HEK293 (cell line): ENCODE measurements at regions not wholly inside any gene's neighbourhood (a gene's known extent, or its start where the extent isn't known, plus 50 kb on each side); places are given as distances from the start of the nearest gene placed in this dataset.

ENCODE experiments used
- CTCF ChIA-PET: fragments of 350-600 bp; formaldehyde crosslinking; extraction: SDS; loops from one replicate; lab custom pipeline; 2021; ENCODE audit warnings: antibody characterized with exemption; lab: Yijun Ruan, JAX
- POLR2A ChIA-PET: fragments of 300-600 bp; formaldehyde crosslinking; extraction: SDS; loops from one replicate; lab custom pipeline; 2020; ENCODE audit warnings: antibody characterized with exemption, inconsistent platforms; lab: Yijun Ruan, JAX
- H3K27ac ChIP-seq: fragments of 200-500 bp; sonication (Bioruptor generic); 2 replicates; pipeline ENCODE4 v1.5.1; 2014; ENCODE audit warnings: low read depth, low read length, control low read depth, inconsistent platforms; ENCODE audit errors: extremely low read depth
- H3K36me3 ChIP-seq, 2 experiments: fragments of 200-500 bp in 1 of 2; sonication (Bioruptor generic) in 1 of 2; 1 replicate in 1 of 2; 2 replicates in 1 of 2; pipeline ENCODE4 v1.5.1; 2014 to 2017; ENCODE audit warnings: inconsistent platforms in 2 of 2, low read length in 2 of 2; ENCODE audit not compliant: control insufficient read depth in 2 of 2, insufficient read depth in 1 of 2
- H3K4me1 ChIP-seq: fragments of 200-500 bp; sonication (Bioruptor generic); 2 replicates; pipeline ENCODE4 v1.5.1; 2014; ENCODE audit warnings: mild to moderate bottlenecking, low read length, inconsistent platforms; ENCODE audit not compliant: control insufficient read depth, insufficient read depth
- H3K4me3 ChIP-seq: 2 replicates; pipeline ENCODE4 v1.5.1; 2011; ENCODE audit warnings: low read depth, mild to moderate bottlenecking, control low read depth, low read length, moderate library complexity
- H3K9me3 ChIP-seq: fragments of 200-500 bp; sonication (Bioruptor generic); 2 replicates; pipeline ENCODE4 v1.5.1; 2014; ENCODE audit warnings: low read depth, low read length, inconsistent platforms; ENCODE audit not compliant: control insufficient read depth, insufficient read depth
- BCL11A ChIP-seq: fragments of 450-650 bp; formaldehyde crosslinking; IDR thresholded peaks from 2 replicates; pipeline ENCODE4 v1.5.1; 2016; ENCODE audit warnings: low read depth, missing biosample characterization, missing genetic modification characterization
- GFI1B ChIP-seq: fragments of 450-650 bp; formaldehyde crosslinking; IDR thresholded peaks from 2 replicates; pipeline ENCODE4 v1.5.1; 2016; ENCODE audit warnings: missing biosample characterization, missing genetic modification characterization
- PBX3 ChIP-seq: sonication (generic); formaldehyde crosslinking; IDR thresholded peaks from 2 replicates; pipeline ENCODE4 v1.8.1; 2022; ENCODE audit warnings: mild to moderate bottlenecking, moderate library complexity, missing genetic modification reagents
- PRDM6 ChIP-seq: fragments of 450-650 bp; formaldehyde crosslinking; IDR thresholded peaks from 2 replicates; pipeline ENCODE4 v1.5.1; 2017; ENCODE audit warnings: missing biosample characterization, missing genetic modification characterization
- RBAK ChIP-seq: fragments of 450-650 bp; formaldehyde crosslinking; IDR thresholded peaks from 2 replicates; pipeline ENCODE4 v1.5.1; 2016; ENCODE audit warnings: missing biosample characterization, missing genetic modification characterization
- SP3 ChIP-seq: fragments of 450-650 bp; formaldehyde crosslinking; IDR thresholded peaks from 2 replicates; pipeline ENCODE4 v1.5.1; 2016; ENCODE audit warnings: missing biosample characterization, missing genetic modification characterization
- ZBTB21 ChIP-seq: fragments of 450-650 bp; formaldehyde crosslinking; IDR thresholded peaks from 2 replicates; pipeline ENCODE4 v1.5.1; 2017; ENCODE audit warnings: missing biosample characterization, missing genetic modification characterization
- ZFP3 ChIP-seq: fragments of 450-650 bp; formaldehyde crosslinking; IDR thresholded peaks from 2 replicates; pipeline ENCODE4 v1.5.1; 2016; ENCODE audit warnings: low read depth, missing biosample characterization, missing genetic modification characterization
- ZFP37 ChIP-seq: fragments of 450-650 bp; formaldehyde crosslinking; IDR thresholded peaks from 2 replicates; pipeline ENCODE4 v1.5.1; 2016; ENCODE audit warnings: missing biosample characterization, missing genetic modification characterization
- ZNF184 ChIP-seq: fragments of 450-650 bp; IDR thresholded peaks from 2 replicates; pipeline ENCODE4 v1.5.1; 2018; ENCODE audit warnings: missing biosample characterization, mild to moderate bottlenecking, missing genetic modification characterization
- ZNF266 ChIP-seq: fragments of 450-650 bp; formaldehyde crosslinking; IDR thresholded peaks from 2 replicates; pipeline ENCODE4 v1.5.1; 2016; ENCODE audit warnings: missing biosample characterization, missing genetic modification characterization, low read depth
- ZNF280C ChIP-seq: fragments of 450-650 bp; formaldehyde crosslinking; IDR thresholded peaks from 2 replicates; pipeline ENCODE4 v1.5.1; 2016; ENCODE audit warnings: missing biosample characterization, missing genetic modification characterization
- ZNF292 ChIP-seq: fragments of 450-650 bp; formaldehyde crosslinking; IDR thresholded peaks from 2 replicates; pipeline ENCODE4 v1.5.1; 2016; ENCODE audit warnings: low read depth, missing biosample characterization, missing genetic modification characterization, borderline replicate concordance
- ZNF37A ChIP-seq: fragments of 450-650 bp; IDR thresholded peaks from 2 replicates; pipeline ENCODE4 v1.5.1; 2018; ENCODE audit warnings: missing biosample characterization, missing genetic modification characterization
- ZNF404 ChIP-seq: fragments of 450-650 bp; formaldehyde crosslinking; IDR thresholded peaks from 2 replicates; pipeline ENCODE4 v1.5.1; 2017; ENCODE audit warnings: missing biosample characterization, missing genetic modification characterization
- ZNF416 ChIP-seq: fragments of 450-650 bp; formaldehyde crosslinking; IDR thresholded peaks from 2 replicates; pipeline ENCODE4 v1.5.1; 2016; ENCODE audit warnings: missing biosample characterization, missing genetic modification characterization
- ZNF433 ChIP-seq: fragments of 450-650 bp; formaldehyde crosslinking; IDR thresholded peaks from 2 replicates; pipeline ENCODE4 v1.5.1; 2016; ENCODE audit warnings: missing biosample characterization, missing genetic modification characterization, low read depth
- ZNF548 ChIP-seq: fragments of 450-650 bp; formaldehyde crosslinking; IDR thresholded peaks from 2 replicates; pipeline ENCODE4 v1.5.1; 2016; ENCODE audit warnings: missing biosample characterization, missing genetic modification characterization
- ZNF549 ChIP-seq: fragments of 450-650 bp; IDR thresholded peaks from 2 replicates; pipeline ENCODE4 v1.5.1; 2018; ENCODE audit warnings: missing biosample characterization, missing genetic modification characterization, mild to moderate bottlenecking, inconsistent platforms, moderate library complexity
- ZNF600 ChIP-seq: fragments of 450-650 bp; formaldehyde crosslinking; IDR thresholded peaks from 2 replicates; pipeline ENCODE4 v1.5.1; 2016; ENCODE audit warnings: missing biosample characterization, missing genetic modification characterization
- ZNF707 ChIP-seq: fragments of 450-650 bp; formaldehyde crosslinking; IDR thresholded peaks from 2 replicates; pipeline ENCODE4 v1.5.1; 2016; ENCODE audit warnings: missing biosample characterization, missing genetic modification characterization
- ZNF837 ChIP-seq: fragments of 450-650 bp; formaldehyde crosslinking; IDR thresholded peaks from 2 replicates; pipeline ENCODE4 v1.5.1; 2016; ENCODE audit warnings: missing biosample characterization, missing genetic modification characterization
- ZSCAN23 ChIP-seq: fragments of 450-650 bp; formaldehyde crosslinking; IDR thresholded peaks from 2 replicates; pipeline ENCODE4 v1.5.1; 2016; ENCODE audit warnings: missing biosample characterization, missing genetic modification characterization
- ZSCAN30 ChIP-seq: fragments of 450-650 bp; IDR thresholded peaks from 2 replicates; pipeline ENCODE4 v1.5.1; 2018; ENCODE audit warnings: missing biosample characterization, mild to moderate bottlenecking, missing genetic modification characterization, moderate library complexity
- ZXDB ChIP-seq: fragments of 450-650 bp; formaldehyde crosslinking; IDR thresholded peaks from 2 replicates; pipeline ENCODE4 v1.5.1; 2016; ENCODE audit warnings: missing biosample characterization, missing genetic modification characterization
- TF ChIP-seq, protein P1 (sequence below): fragments of 450-650 bp; formaldehyde crosslinking; IDR thresholded peaks from 2 replicates; pipeline ENCODE4 v1.5.1; 2016; ENCODE audit warnings: missing biosample characterization, missing genetic modification characterization
- TF ChIP-seq, protein P2 (sequence below): fragments of 450-650 bp; formaldehyde crosslinking; IDR thresholded peaks from 2 replicates; pipeline ENCODE4 v1.5.1; 2016; ENCODE audit warnings: missing biosample characterization, missing genetic modification characterization

GRCh38 chr6:4301871-4302270, 166.5 kb upstream of the ECI2 start:
- Histone ChIP-seq H3K36me3 (no peaks in the 10 kb centered on the region), H3K27ac (no peak overlapping the region), H3K9me3 (no peaks in the 10 kb centered on the region), H3K4me3 (no peak overlapping the region), H3K4me1 (no peaks in the 10 kb centered on the region)
- POLR2A ChIA-PET = no interaction called here
- TF ChIP-seq ZNF433 (no peak), RBAK (tag by site-specific recombination) (no peak), ZNF280C (tag by site-specific recombination) (no peak), ZBTB21 (no peak), ZNF837 (no peak), ZNF549 (tag by site-specific recombination) (no peak), ZNF292 (no peak), BCL11A (tag by site-specific recombination) (no peak)
- CTCF ChIA-PET = interaction anchor here (0.6 to 1.1 kb wide), 2 partner anchors 92 to 239 kb away, joined by 3 read pairs; no protein-coding TSS in a partner anchor

GRCh38 chr6:4300917-4301316, 165.5 kb upstream of the ECI2 start:
- POLR2A ChIA-PET = no interaction called here
- no peaks in the 10 kb centered on the region for H3K36me3 ChIP-seq
- H3K4me3 ChIP-seq = no peak overlapping the region
- no peaks in the 10 kb centered on the region for H3K4me1 ChIP-seq
- H3K27ac ChIP-seq = no peak overlapping the region
- no peaks in the 10 kb centered on the region for H3K9me3 ChIP-seq
- TF ChIP-seq ZNF184 (tag by site-specific recombination) (no peak), ZNF416 (no peak), ZNF37A (tag by site-specific recombination) (no peak), SP3 (tag by site-specific recombination) (no peak), ZNF600 (no peak), ZFP37 (tag by site-specific recombination) (no peak), GFI1B (tag by site-specific recombination) (no peak), PRDM6 (tag by site-specific recombination) (no peak), ZXDB (tag by site-specific recombination) (no peak), ZNF404 (tag by site-specific recombination) (no peak), ZFP3 (tag by site-specific recombination) (no peak), PBX3 (no peak), ZSCAN30 (tag by site-specific recombination) (no peak), ZSCAN23 (tag by site-specific recombination) (no peak), ZNF548 (tag by site-specific recombination) (no peak), ZNF266 (tag by site-specific recombination) (no peak), ZNF707 (tag by site-specific recombination) (no peak)
- TF ChIP-seq, protein P1, sequence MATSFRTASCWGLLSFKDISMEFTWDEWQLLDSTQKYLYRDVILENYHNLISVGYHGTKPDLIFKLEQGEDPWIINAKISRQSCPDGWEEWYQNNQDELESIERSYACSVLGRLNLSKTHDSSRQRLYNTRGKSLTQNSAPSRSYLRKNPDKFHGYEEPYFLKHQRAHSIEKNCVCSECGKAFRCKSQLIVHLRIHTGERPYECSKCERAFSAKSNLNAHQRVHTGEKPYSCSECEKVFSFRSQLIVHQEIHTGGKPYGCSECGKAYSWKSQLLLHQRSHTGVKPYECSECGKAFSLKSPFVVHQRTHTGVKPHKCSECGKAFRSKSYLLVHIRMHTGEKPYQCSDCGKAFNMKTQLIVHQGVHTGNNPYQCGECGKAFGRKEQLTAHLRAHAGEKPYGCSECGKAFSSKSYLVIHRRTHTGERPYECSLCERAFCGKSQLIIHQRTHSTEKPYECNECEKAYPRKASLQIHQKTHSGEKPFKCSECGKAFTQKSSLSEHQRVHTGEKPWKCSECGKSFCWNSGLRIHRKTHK (tag by site-specific recombination) = no peak
- TF ChIP-seq, protein P2, sequence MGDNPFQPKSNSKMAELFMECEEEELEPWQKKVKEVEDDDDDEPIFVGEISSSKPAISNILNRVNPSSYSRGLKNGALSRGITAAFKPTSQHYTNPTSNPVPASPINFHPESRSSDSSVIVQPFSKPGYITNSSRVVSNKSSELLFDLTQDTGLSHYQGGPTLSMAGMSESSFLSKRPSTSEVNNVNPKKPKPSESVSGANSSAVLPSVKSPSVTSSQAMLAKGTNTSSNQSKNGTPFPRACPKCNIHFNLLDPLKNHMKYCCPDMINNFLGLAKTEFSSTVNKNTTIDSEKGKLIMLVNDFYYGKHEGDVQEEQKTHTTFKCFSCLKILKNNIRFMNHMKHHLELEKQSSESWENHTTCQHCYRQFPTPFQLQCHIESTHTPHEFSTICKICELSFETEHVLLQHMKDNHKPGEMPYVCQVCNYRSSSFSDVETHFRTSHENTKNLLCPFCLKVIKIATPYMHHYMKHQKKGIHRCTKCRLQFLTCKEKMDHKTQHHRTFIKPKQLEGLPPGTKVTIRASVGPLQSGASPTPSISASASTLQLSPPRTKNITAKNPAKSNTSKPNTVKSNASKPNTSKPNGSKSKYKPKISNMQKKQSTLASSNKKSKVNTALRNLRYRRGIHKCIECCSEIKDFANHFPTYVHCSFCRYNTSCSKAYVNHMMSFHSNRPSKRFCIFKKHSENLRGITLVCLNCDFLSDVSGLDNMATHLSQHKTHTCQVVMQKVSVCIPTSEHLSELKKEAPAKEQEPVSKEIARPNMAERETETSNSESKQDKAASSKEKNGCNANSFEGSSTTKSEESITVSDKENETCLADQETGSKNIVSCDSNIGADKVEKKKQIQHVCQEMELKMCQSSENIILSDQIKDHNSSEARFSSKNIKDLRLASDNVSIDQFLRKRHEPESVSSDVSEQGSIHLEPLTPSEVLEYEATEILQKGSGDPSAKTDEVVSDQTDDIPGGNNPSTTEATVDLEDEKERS = no peak
- CTCF ChIA-PET = interaction anchor here (0.6 to 0.9 kb wide), 3 partner anchors 16 to 705 kb away, joined by 3 to 5 read pairs (median 3); no protein-coding TSS in a partner anchor
